ENCODE measurements at regions not wholly inside any gene's neighbourhood (a gene's known extent, or its start where the extent isn't known, plus 50 kb on each side); places are given as distances from the start of the nearest gene placed in this dataset.
"Not testable (repeated sequence)": the region's sequence is repeated elsewhere in the genome, so short reads cannot be mapped to it uniquely, and the experiment has no call there.

- DNase-seq: no peak
Measured at GRCh38 chr11:45379162-45379863, 93.2 kb upstream of the SYT13 start.

GRCh38 chr11:45378516-45378915 lies 92.4 kb upstream of the SYT13 start:
- no peak for DNase-seq

GRCh38 chr11:45374653-45375059 lies 88.5 kb upstream of the SYT13 start:
- no peak for DNase-seq

GRCh38 chr11:45374130-45374529 lies 88.0 kb upstream of the SYT13 start:
- DNase-seq: no peak

GRCh38 chr11:45373506-45374035 lies 87.4 kb upstream of the SYT13 start:
- no peak for DNase-seq

- DNase-seq: not testable (repeated sequence)
Measured at GRCh38 chr11:45372414-45372813, 86.3 kb upstream of the SYT13 start.

- DNase-seq: peak; percentile 92
Measured at GRCh38 chr11:45371251-45372115, 85.3 kb upstream of the SYT13 start.

GRCh38 chr11:45369313-45369712 lies 83.2 kb upstream of the SYT13 start:
- DNase-seq: no peak

GRCh38 chr11:45368697-45369096 lies 82.6 kb upstream of the SYT13 start:
- DNase-seq: no peak

- DNase-seq: no peak
Measured at GRCh38 chr11:45366619-45367190, 80.6 kb upstream of the SYT13 start.

GRCh38 chr11:45365961-45366618 lies 79.9 kb upstream of the SYT13 start:
- no peak for DNase-seq

GRCh38 chr11:45362636-45363035 lies 76.5 kb upstream of the SYT13 start:
- DNase-seq: no peak

GRCh38 chr11:45361551-45361950 lies 75.4 kb upstream of the SYT13 start:
- no peak for DNase-seq

- DNase-seq: no peak
Measured at GRCh38 chr11:45355706-45356041, 69.5 kb upstream of the SYT13 start.

- DNase-seq: peak; percentile 86
Measured at GRCh38 chr11:45354976-45355705, 69.0 kb upstream of the SYT13 start.

GRCh38 chr11:45348729-45349128 lies 62.6 kb upstream of the SYT13 start:
- no peak for DNase-seq

GRCh38 chr11:45347348-45348082 lies 61.4 kb upstream of the SYT13 start:
- no peak for DNase-seq

GRCh38 chr11:45345491-45345890 lies 59.4 kb upstream of the SYT13 start:
- no peak for DNase-seq

GRCh38 chr11:45344028-45344427 lies 57.9 kb upstream of the SYT13 start:
- no peak for DNase-seq

- DNase-seq: no peak
Measured at GRCh38 chr11:45343444-45343843, 57.3 kb upstream of the SYT13 start.

GRCh38 chr11:45341372-45341771 lies 55.2 kb upstream of the SYT13 start:
- no peak for DNase-seq

All from NCI-H748 treated with DMSO at 0.1 percent for 48 hours (cell line).